A172 (cell line): ENCODE measurements at regions not wholly inside any gene's neighbourhood (a gene's known extent, or its start where the extent isn't known, plus 50 kb on each side); places are given as distances from the start of the nearest gene placed in this dataset.
A peak's percentile ranks its signal among the peaks of the same experiment; 100 is the strongest.

Experiments used
- DNase-seq: peaks from one replicate; pipeline ENCODE4 v3.0.0-alpha.2; 2015; ENCODE audit warnings: low spot score

DNA sequence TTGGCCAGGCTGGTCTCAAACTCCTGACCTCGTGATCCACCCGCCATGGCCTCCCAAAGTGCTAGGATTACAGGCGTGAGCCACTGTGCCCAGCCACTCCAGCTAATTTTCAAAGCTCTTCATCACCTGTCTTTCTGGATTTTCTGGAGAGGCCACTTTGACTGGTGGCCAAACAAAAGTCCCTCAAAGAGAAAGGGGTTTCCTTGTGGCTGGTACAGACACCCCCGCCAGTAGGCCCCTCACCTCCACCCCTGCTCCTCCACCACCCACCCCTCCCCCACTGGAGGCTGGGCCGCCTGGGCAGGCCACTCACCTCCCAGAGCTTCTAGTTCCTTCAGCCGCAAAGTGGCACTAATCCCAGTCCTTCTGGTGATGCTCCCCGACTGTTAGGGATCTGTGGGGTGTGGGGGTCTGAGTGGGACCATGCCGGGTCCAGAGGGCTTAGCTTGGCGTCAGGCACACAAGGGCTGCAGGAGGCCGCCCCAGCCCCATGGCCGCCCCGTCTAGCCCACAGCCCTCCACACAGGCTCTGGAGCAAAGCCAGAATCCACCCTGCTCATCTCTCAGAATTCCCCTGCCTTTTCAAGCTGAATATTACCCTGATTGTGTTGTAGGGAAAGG, 182.0 kb upstream of the IER5L start:
- no peak for DNase-seq

DNA sequence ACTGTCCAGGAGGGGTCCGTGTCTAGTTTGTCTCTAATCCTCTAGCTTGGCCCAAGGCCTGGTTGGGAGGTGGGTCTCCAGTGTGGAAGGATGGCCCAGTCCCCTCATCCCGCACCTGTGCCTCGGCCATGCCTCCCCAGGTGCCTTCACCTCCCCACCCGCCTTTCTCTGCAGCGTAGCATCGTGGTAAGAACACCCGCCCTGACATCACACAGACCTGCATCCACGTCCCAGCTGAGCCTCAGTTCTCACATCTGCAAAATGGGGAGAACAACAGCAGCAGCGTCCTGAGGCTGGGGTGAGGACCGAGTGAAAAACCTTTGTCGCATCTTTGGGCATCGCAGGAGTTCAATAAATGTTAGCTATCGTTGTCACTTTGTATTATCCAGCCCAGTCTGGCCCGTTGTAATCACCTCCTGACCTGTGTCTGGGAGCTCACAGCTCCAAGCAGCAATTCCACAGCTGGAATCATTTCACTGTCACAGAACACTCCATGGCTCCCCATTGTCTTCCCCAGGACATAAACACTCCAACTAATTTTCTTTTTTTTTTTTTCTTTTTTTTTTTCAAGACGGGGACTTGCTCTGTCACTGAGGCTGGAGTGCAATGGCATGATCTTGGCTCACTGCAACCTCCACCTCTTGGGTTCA, 181.2 kb upstream of the IER5L start:
- no peak for DNase-seq

DNA sequence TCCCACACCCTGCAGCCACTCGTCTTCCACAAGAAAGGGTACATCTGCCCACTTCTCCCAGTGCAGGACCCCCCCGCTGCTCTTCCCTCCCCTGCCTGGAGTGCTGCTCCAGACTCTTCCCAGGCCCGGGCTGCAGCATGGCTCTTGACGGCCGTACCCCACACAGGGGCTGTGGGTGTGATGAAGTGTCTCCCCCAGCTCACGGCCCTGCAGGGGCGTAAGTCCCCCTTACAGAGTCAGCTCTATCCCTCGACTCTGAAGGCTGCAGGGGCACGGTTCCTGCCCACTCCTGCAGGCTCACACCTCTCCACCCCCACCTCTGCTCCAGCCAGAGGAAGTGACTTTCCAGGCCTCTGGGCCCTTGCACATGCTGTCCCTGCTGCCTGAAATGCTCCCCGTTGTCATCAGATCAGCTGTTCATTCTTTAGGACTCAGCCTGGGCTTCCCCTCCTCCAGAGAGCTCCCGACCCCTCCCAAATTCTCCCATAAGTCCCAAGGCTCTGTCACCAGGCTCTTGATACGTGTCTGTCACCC, 180.6 kb upstream of the IER5L start:
- DNase-seq, result no peak

DNA sequence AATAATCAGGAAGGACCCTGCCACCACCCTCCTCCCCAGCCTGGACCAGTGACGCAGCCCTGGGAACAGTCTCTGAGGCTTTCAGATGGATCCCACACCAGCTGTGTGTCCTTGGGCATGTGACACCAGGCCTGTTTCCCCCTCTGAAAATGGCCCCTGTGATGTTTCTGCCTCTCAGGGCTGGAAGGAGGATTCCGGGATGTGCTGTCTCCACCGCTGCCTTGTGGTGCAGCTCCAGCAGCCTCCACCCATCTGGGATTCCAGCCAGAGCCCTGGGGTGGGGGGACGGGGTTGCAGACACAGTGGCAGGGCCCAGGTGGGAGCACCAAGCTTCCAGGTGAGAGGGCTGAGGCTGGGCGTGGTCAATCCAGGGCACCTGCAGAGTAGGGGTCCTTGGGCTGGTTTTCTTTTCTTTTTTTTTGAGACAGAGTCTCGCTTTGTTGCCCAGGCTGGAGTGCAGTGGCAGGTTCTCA, 179.7 kb upstream of the IER5L start:
- DNase-seq, result no peak

DNA sequence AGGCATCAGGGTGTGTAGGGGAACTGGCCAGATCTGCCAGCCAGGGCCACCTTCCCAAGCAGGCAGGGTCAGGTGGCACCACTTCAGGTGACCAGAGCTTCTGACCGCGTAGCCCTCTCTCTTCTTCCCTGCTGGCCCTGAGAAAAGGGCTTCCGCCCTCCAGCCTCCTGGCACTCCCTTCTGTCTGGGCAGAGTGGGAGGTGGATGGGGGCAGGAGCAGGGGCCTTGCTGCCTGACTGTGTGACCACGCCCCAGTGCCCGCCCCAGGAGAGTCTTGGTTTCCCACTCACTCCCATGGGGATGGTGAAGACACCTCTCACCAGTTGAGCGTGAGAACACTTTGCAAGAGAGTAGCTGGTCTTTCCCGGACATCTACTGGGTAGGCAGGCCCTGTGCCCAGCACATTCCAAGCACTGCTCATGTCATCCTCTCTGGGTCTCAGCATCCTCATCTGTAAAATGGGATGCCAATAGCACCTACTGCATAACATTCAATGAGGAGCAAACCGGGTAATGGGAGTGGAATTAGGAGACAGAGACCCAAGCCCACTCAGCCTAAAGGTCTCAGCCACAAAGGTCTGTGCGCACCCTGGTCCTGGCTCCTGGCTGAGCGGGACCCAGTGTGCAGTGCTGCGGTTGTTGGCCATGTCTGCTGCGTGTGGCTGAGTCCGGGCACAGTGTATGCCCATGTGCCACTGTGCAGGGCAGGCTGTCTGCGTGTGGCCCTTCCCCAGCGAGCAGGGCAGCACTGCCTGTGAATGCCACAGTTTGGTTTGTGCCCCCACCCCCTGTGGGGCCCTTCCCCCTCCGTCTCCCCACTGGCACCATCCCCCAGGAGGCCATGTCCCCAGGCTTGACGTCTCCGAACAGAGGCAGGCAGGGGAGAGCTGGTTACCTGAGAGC, 179.1 kb upstream of the IER5L start:
- no peak for DNase-seq

DNA sequence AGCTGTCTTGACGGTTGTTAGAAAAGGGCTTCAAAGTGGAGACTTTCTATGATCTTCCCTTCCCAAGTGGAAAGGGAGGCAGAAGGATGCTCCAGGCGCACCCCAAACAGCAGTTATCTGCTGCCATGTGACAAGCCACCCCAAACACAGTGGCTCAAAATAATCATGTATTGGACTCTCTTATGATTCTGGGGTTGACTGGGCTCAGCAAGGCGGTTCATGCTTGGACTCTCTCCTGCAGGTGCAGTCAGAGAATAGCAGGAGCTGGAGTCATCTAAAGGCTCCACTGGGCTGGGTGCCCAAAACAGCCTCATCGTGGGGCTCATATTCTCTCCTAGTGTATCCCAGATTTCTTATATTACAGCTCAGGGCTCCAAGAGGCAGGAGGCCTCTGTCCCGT, 177.6 kb upstream of the IER5L start:
- DNase-seq, result no peak

DNA sequence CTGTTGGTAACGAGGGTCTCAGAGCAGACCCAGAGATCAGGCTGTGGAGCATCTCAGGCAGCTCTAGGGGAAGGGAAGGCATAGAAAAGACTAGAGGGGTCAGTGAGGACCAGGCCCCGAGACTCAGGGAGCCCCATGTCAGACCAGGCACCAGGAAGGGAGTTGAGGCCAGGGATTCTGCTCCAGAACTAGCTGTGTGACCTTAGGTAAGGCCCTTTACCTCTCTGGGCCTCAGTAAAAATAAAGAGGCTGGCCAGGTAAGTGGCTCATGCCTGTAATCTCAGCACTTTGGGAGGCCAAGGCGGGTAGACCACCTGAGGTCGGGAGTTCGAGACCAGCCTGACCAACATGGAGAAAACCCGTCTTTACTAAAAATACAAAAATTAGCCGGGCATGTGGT, 176.4 kb upstream of the IER5L start:
- DNase-seq, result no peak

DNA sequence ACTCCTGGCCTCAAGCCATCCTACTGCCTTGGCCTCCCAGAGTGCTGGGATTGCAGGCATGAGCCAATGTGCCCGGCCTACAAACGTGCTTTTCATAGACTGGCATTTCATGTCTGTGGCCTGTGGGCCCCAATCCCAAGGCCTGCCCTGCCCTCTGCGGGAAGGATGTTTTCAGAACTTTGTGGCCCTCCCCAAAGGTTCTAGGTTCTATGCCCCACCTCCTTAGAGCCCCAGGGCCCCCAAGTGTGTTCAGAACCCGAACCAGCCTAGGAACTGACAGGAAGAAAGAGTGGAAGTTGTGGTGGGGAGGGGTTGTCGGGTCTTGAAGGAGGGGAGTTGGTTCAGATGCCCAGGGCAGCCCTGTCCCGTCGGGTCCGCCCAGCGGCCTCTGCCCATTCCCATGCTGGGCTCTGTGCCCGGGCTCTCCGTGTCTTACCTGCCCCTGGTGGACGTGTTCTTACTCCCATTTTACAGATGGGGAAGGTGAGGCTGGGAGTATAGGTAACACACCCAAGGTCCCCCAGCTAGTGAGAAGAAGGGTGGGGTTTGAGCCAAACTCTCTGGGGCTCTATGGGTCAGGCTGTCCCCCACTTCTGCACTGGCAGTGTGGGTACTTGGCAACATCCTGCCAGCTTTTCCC, 175.8 kb upstream of the IER5L start:
- no peak for DNase-seq

DNA sequence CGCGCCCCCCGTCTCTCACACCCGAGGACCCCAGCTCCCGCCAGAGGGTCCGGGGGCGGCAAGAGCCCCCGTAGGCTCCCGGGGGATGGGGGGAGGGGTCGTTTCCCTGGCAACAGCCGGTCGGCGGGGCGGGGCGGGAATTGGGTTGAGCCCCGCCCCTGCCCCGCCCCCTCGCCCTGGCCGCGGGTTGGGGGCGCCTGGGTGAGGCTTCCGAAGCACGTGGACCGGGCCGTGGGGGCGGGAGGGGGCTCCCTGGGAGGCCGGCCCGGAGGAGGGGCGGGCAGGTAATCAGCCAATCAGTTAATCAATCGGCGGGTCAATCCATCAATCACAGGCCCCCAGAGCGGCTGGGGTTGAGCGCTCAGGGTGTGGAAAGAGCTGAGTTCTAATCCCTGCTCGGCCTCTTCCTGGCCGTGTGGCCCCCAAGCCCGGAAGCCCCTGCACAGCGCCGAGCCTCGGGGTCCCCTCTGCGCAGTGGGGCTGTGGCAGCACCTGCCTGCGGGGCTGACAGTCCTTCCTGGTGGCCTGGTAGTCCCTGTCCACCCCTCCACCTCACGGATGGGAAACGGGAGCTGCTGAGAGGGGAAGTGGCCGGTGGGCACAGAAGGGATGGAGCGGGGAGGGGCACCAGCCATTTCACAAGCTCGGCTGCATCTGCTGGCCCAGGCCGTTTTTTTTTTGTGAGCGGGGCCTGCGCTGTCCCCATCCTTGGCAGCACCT, 174.2 kb upstream of the IER5L start:
- DNase-seq, result no peak

DNA sequence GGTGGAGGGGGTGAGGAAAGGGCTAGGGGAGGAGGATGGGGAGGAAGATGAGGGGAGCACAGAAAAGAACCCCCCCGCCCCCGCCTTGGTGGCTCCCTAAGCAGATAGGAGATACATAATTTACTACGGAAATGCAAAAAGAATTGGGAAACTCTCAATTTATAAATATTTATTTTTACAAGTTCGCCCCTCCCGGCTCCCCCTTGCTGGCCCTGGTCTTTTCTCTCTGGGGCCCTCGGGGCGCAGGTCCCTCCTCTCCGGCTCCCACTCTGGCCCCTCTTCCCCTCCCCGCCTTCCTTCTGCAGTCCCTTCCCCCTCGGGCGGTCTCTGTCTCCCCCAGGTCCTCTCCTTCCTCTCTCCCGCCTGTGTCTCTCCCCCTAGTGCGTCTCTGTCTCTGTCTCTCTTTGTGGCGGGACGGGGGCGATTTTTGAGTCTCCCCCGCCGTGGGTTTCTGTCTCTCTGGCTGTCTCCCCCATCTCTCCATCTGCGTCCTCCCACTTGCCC, 173.6 kb upstream of the IER5L start:
- DNase-seq, result no peak

DNA sequence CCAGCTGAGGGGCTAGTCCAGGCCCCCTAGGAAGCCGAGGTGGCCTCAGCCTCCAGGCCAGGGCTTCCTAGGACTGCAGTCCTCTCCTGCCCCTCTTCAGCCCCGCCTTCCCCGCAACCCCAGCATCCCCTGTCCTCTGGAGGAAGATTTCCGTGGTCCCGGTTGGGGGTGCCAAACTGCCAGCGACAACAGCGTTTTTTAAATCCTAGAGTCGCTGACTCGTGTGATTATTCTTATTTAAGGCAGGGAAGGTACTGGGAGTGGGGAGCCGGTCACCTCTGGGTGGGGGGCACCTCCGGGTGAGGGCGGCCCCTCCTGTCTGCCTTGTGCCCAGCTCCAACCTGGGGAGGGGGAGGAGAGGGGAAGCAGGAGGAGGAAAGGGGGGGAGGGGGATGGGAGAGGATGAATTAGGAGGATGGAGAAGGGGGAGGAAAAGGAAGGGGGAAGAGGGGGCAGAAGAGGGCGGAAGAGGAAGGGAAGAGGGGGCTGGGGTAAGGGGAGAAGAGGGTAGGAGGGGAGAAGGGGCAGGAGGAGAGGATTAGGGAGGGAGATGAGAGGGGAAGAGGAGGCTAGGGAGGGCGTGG, 173.1 kb upstream of the IER5L start:
- DNase-seq, result no peak

DNA sequence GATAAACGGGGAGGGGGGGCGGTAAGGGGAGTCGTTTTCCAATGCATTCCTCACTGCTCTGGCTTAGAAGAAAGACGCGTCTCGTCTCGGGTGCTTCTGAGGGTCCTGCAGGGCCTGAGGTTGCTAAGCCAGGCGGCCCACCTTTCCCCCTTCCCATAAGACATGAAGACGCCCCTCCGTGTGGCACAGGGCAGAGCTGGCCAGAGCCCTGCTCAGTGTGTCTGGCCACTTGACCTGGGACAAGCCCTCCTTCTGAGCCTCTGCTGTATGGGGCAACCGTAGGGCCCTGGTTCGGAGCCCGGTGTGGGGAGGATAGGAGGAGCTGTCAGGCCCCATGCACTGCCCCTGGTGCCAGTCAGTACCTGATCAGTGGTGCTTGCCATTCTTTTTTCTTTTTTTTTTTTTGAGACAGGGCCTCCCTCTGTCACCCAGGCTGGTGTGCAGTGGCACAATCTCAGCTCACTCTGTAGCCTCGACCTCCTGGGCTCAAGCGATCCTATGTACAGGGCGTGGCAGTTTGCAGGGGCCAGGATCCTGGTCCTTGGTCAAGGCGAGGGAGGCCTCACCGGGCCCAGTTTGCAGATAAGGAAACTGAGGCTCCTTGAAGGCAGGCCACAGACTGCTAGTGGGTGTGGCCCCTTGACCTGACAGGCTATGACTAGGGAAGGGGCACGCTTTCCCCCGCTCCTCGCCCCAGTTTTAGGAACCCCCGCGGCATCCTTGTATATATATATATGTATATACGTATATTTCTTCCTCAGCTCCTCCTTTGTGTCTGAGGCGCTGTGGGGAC, 172.3 kb upstream of the IER5L start:
- DNase-seq, result no peak

DNA sequence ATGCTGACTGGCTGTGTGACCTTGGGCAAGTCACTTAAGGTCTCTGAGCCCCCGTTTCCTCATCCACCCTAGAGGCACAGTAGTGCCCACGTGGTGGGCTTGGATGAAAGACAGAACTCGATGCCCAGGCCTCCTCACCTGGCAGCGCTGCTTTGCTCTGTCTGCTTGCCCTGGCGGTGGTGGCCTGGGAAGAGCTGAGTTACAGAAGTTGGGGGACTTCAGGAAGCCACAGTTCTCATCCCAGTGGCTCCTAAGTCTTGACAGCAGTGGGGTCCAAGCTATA, 171.5 kb upstream of the IER5L start:
- DNase-seq, result no peak

DNA sequence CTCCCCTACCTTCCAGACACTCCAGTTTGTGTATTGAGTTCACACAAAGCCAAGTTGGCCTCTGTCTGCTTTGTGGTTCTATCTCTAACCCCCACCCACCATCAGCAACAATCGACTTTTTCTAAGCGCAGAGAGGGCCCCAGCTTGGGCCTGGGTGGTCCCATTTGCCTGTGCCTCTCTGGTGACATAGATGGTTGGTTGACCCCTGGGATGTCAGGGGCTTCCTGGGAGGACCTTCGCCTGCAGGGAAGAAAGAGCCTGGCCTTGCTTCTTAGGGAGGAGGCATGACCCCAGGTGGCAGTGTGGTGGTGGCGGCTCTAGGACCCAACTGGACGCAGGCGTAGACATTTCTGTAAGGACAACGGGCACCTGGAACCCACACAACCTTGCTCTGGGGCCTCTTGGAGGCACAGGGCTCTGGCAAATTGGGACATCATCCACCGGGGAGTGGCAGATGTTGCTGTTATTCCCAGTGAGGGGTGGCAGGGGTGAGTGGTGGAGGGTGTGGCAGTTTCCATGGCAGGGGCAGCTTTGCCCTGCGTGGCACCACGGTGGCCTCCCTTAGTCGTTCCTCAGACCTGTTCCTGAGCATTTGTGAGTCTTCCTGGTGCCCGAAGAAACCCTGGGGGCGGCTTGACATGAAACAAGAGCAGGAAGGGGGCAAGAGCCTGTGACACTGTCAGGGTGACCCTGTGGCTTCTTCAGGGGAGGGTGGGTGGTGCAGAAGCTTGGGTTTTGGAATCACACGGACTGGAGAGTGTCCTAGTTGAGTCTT, 171.0 kb upstream of the IER5L start:
- DNase-seq, result no peak

DNA sequence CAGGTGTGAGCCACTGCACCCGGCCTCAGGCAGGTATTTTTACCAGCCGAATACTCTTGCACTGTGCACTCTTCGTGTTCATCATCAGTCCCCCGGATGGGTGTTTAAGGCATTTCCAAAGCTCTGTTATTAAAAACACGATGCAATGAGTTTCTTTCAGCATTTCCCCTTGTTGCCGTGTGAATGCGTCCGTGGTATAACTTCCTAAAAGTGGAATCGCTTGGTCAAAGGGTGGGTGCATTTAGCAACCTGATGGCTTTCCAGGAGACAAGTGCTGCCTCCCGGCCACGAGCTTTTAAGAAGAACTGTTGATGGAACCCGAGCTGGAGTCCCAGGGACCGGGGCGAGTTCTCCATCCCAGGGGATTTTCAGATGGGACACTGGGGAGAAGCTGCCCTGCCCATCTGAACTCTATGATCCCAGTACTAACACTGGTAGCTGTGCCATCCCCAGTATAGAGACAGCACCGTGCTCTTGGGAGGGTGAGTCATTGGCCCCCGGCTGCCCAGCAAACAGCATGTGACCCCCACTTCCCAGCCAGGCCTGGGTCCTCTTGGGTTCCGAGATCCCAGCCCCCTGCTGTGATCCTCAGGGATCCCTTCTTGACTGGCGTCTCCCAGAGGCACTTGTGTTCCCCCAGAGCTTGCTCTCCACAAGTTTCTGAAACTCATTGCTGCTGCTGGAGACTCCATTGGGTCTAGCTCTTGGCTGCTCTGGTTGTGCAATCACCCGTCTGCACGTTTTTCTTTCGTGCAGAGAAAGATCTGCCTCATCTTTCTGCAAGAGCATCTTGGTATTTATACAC, 169.5 kb upstream of the IER5L start:
- DNase-seq, result peak; percentile 79

DNA sequence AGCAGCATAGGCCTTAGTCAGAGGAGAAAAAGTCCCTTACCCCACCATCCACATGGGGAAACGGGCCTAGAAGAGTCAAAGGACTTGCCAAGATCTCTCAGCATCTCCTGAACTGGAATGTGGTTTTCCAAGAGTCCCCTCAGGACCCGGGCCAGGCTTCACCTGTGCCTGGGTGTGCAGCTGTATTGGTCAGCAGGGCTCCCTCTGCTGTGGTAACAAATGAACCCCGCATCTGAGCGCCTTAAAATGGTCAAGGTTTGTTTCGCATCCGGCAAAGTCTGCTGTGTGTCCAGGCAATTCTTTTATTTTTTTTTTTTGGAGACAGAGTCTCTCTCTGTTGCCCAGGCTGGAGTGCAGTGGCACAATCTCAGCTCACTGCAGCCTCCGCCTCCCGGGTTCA, 168.0 kb upstream of the IER5L start:
- no peak for DNase-seq

DNA sequence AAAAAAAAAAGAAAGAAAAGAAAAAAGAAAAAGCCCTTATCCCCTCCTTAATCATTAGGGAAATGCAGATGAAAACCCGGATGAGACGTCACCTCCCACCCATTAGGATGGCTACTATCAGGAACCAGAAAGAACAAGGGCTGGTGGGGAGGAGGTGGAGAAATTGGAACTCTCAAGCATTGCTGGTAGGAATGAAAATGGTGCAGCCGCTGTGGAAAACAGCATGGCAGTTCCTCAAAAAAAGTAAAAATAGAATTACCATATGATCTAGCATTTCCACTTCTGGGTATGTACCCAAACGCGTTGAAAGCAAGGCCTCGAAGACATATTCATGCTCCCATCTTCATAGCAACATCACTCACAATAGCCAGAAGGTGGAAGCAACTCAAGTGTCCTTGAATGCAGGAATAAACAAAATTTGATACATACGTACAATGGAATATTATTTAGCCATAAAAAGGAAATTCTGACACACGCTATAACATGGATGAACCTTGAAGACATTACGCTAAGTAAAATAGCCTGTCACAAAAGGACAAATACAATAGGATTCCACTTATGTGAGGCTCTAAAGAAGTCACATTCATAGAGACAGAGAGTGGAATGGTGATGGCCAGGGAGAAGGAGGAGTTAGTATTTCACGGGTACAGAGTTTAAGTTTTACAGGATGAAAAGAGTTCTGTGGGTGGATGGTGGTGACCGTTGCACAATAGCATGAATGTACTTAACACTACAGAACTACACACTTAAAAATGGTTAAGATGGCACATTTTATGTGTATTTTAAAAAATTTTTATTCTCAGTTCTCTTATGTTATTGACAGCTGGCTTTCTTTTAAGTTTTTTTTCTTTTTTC, 166.8 kb upstream of the IER5L start:
- DNase-seq, result no peak
